ENCODE measurements at regions not wholly inside any gene's neighbourhood (a gene's known extent, or its start where the extent isn't known, plus 50 kb on each side); places are given as distances from the start of the nearest gene placed in this dataset.
"Not testable (repeated sequence)": the region's sequence is repeated elsewhere in the genome, so short reads cannot be mapped to it uniquely, and the experiment has no call there.

DNA sequence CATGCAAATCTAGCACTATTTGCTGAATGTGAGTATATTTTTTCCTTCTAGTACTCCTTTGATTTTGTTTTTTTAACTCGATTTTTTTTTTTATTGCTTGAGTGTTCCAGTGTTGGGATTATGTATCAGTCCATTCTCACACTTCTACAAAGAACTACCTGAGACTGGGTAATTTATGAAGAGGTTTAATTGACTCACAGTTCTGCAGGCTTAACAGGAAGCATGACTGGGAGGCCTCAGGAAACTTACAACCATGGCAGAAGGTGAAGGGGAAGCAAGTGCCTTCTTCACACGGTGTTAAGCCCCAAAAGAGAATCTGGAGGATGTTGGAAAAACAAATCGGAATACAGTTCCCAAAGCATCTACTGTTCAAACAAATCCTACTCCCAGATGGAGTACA lies 69.1 kb downstream of the ZNF518B start:
- H3K4me3 Mint-ChIP-seq; H3K4me3 ChIP-seq (ENCODE audit: low read length); H3K27ac Mint-ChIP-seq; H3K9me3 ChIP-seq (ENCODE audit: low read length); H3K27me3 Mint-ChIP-seq; H3K36me3 ChIP-seq (ENCODE audit: insufficient read depth, low read length); H3K4me1 ChIP-seq (ENCODE audit: insufficient read depth, low read length); H3K27ac ChIP-seq (ENCODE audit: low read depth, low read length); H3K4me1 Mint-ChIP-seq; CTCF ChIA-PET; DNase-seq; H3K36me3 Mint-ChIP-seq; H3K27me3 ChIP-seq (ENCODE audit: insufficient read depth, low read length, poor library complexity, severe bottlenecking); POLR2A ChIA-PET: not testable (repeated sequence)
- peaks cover 1 to 25% (median 4%) of the 10 kb centered on the region in 5 donors for H3K9me3 Mint-ChIP-seq

GRCh38 chr4:10385994-10386394 lies 71.2 kb downstream of the ZNF518B start:
- no peak overlapping the region for H3K27ac ChIP-seq (ENCODE audit: low read depth, low read length)
- H3K4me1 ChIP-seq (ENCODE audit: insufficient read depth, low read length), result no peaks in the 10 kb centered on the region
- DNase-seq, result no peak
- Mint-ChIP-seq H3K27me3 (peaks cover 0 to 1% of the 10 kb centered on the region in 2 donors), H3K9me3 (peaks cover 0 to 11% (median 3%) of the 10 kb centered on the region in 5 donors), H3K27ac (peak overlapping the region in 1 of 8 donors; percentile 63), H3K36me3 (no peaks in the 10 kb centered on the region), H3K4me3 (no peak overlapping the region), H3K4me1 (no peaks in the 10 kb centered on the region)
- POLR2A ChIA-PET, result no interaction called here
- H3K27me3 ChIP-seq (ENCODE audit: insufficient read depth, low read length, poor library complexity, severe bottlenecking), result no peaks in the 10 kb centered on the region
- no peaks in the 10 kb centered on the region for H3K36me3 ChIP-seq (ENCODE audit: insufficient read depth, low read length)
- CTCF ChIA-PET, result interaction anchor here (1.5 kb wide), 1 partner anchor 11 kb away, joined by 3 read pairs; no protein-coding TSS in a partner anchor
- H3K4me3 ChIP-seq (ENCODE audit: low read length), result no peak overlapping the region
- no peaks in the 10 kb centered on the region for H3K9me3 ChIP-seq (ENCODE audit: low read length)

DNA sequence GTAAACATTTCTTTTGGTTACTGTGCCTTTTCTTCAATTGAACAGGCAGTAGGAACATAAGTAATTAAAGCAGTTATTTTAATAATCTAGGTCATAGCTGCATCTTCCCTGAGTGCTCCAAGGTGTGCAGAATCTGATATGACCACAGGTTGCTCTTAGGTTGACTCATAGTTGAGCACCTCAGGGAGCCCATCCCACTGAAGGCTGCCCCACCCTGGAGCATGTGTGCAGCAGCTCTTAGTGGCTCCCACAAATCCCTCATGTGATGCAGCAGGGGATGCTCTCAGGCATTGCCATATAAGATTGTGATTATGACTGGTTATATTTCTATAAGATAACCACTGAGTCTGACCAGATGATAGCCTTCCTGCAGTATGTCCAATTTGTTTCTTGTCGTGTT lies 72.3 kb downstream of the ZNF518B start:
- no peak overlapping the region for H3K27ac Mint-ChIP-seq
- H3K4me1 Mint-ChIP-seq, result no peaks in the 10 kb centered on the region
- H3K9me3 ChIP-seq (ENCODE audit: low read length), result no peaks in the 10 kb centered on the region
- no peaks in the 10 kb centered on the region for H3K36me3 Mint-ChIP-seq
- H3K4me1 ChIP-seq (ENCODE audit: insufficient read depth, low read length), result no peaks in the 10 kb centered on the region
- H3K4me3 Mint-ChIP-seq, result no peak overlapping the region
- POLR2A ChIA-PET, result no interaction called here
- no peak overlapping the region for H3K4me3 ChIP-seq (ENCODE audit: low read length)
- H3K9me3 Mint-ChIP-seq, result peaks cover 0 to 3% (median 3%) of the 10 kb centered on the region in 5 donors
- H3K36me3 ChIP-seq (ENCODE audit: insufficient read depth, low read length), result no peaks in the 10 kb centered on the region
- no peak overlapping the region for H3K27ac ChIP-seq (ENCODE audit: low read depth, low read length)
- no peaks in the 10 kb centered on the region for H3K27me3 ChIP-seq (ENCODE audit: insufficient read depth, low read length, poor library complexity, severe bottlenecking)
- H3K27me3 Mint-ChIP-seq, result no peaks in the 10 kb centered on the region
- CTCF ChIA-PET, result interaction anchor here (1.5 kb wide), 1 partner anchor 12 kb away, joined by 3 read pairs; no protein-coding TSS in a partner anchor
- no peak for DNase-seq

DNA sequence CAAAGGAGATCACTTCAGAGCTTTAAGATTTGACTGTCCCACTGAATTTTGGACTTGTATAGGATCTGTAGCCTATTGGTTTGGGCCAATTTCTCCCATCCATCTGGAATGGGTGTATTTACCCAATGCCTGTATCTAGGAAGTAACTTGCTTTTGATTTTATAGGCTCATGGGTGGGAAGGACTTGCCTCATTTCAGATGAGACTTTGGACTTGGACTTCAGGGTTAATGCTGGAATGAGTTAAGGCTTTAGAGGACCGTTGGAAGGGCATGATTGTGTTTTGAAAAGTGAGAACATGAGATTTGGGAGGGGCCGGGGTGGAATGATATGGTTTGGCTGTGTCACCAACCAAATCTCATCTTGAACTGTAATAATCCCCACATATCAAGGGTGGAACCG lies 73.8 kb downstream of the ZNF518B start:
- H3K4me1 Mint-ChIP-seq, result no peaks in the 10 kb centered on the region
- Histone ChIP-seq H3K9me3 (ENCODE audit: low read length) (no peaks in the 10 kb centered on the region), H3K4me3 (ENCODE audit: low read length) (no peak overlapping the region), H3K27me3 (ENCODE audit: insufficient read depth, low read length, poor library complexity, severe bottlenecking) (no peaks in the 10 kb centered on the region), H3K36me3 (ENCODE audit: insufficient read depth, low read length) (no peaks in the 10 kb centered on the region), H3K4me1 (ENCODE audit: insufficient read depth, low read length) (no peaks in the 10 kb centered on the region), H3K27ac (ENCODE audit: low read depth, low read length) (no peak overlapping the region)
- no peaks in the 10 kb centered on the region for H3K36me3 Mint-ChIP-seq
- H3K27ac Mint-ChIP-seq, result no peak overlapping the region
- ChIA-PET CTCF (no interaction called here), POLR2A (no interaction called here)
- H3K27me3 Mint-ChIP-seq, result peaks cover 0 to 1% of the 10 kb centered on the region in 2 donors
- no peak overlapping the region for H3K4me3 Mint-ChIP-seq
- DNase-seq, result no peak
- peaks cover 0 to 3% (median 2%) of the 10 kb centered on the region in 5 donors for H3K9me3 Mint-ChIP-seq

GRCh38 chr4:10382171-10382570 lies 75.1 kb downstream of the ZNF518B start:
- CTCF ChIA-PET, H3K27me3 Mint-ChIP-seq: not testable (repeated sequence)

DNA sequence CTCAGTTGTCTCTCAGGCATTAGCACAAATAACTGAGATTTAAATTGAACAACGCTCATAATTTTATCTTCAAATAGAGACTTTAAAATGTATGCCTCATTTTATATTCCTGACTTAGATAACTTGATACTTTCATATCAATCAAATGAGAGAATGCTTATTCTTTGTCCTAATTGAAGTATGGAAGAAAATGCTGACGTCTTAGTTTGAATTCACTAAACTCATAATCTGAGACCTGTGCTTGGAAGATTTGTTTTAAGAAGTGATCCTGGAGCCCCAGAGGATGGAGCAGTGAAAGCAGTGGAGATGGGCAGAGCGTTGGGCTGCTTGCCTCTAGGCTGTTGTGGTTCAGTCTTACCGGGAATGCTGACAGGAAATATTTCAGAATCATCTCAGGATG lies 76.1 kb downstream of the ZNF518B start:
- CTCF ChIA-PET, result no interaction called here

More at GRCh38 chr4:10382171-10382570, 75.1 kb downstream of the ZNF518B start:
- H3K27ac Mint-ChIP-seq; H3K27ac ChIP-seq (ENCODE audit: low read depth, low read length); H3K36me3 ChIP-seq (ENCODE audit: insufficient read depth, low read length); POLR2A ChIA-PET; H3K4me1 ChIP-seq (ENCODE audit: insufficient read depth, low read length); H3K36me3 Mint-ChIP-seq; H3K9me3 ChIP-seq (ENCODE audit: low read length); H3K4me1 Mint-ChIP-seq; H3K9me3 Mint-ChIP-seq; DNase-seq; H3K4me3 Mint-ChIP-seq; H3K4me3 ChIP-seq (ENCODE audit: low read length); H3K27me3 ChIP-seq (ENCODE audit: insufficient read depth, low read length, poor library complexity, severe bottlenecking): not testable (repeated sequence)

GRCh38 chr4:10380735-10381134 lies 76.5 kb downstream of the ZNF518B start:
- H3K36me3 ChIP-seq (ENCODE audit: insufficient read depth, low read length), result no peaks in the 10 kb centered on the region
- no peak for DNase-seq
- H3K27ac ChIP-seq (ENCODE audit: low read depth, low read length), result no peak overlapping the region
- CTCF ChIA-PET, result no interaction called here
- no peaks in the 10 kb centered on the region for H3K4me1 ChIP-seq (ENCODE audit: insufficient read depth, low read length)
- POLR2A ChIA-PET, result no interaction called here
- no peak overlapping the region for H3K27ac Mint-ChIP-seq
- no peak overlapping the region for H3K4me3 ChIP-seq (ENCODE audit: low read length)
- peaks cover 4 to 8% of the 10 kb centered on the region in 2 donors for H3K27me3 Mint-ChIP-seq
- H3K4me1 Mint-ChIP-seq, result no peaks in the 10 kb centered on the region
- no peaks in the 10 kb centered on the region for H3K9me3 ChIP-seq (ENCODE audit: low read length)
- no peaks in the 10 kb centered on the region for H3K36me3 Mint-ChIP-seq
- no peak overlapping the region for H3K4me3 Mint-ChIP-seq
- H3K27me3 ChIP-seq (ENCODE audit: insufficient read depth, low read length, poor library complexity, severe bottlenecking), result no peaks in the 10 kb centered on the region
- H3K9me3 Mint-ChIP-seq, result peaks cover 0 to 3% (median 0%) of the 10 kb centered on the region in 5 donors

More for the DNA sequence above, 76.1 kb downstream of the ZNF518B start:
- Histone ChIP-seq H3K27ac (ENCODE audit: low read depth, low read length) (no peak overlapping the region), H3K4me1 (ENCODE audit: insufficient read depth, low read length) (no peaks in the 10 kb centered on the region), H3K27me3 (ENCODE audit: insufficient read depth, low read length, poor library complexity, severe bottlenecking) (no peaks in the 10 kb centered on the region), H3K9me3 (ENCODE audit: low read length) (no peaks in the 10 kb centered on the region), H3K36me3 (ENCODE audit: insufficient read depth, low read length) (no peaks in the 10 kb centered on the region), H3K4me3 (ENCODE audit: low read length) (no peak overlapping the region)
- Mint-ChIP-seq H3K4me3 (no peak overlapping the region), H3K27ac (no peak overlapping the region), H3K4me1 (no peaks in the 10 kb centered on the region), H3K27me3 (peaks cover 4 to 5% of the 10 kb centered on the region in 2 donors), H3K9me3 (peaks cover 0 to 3% (median 0%) of the 10 kb centered on the region in 5 donors), H3K36me3 (no peaks in the 10 kb centered on the region)
- no peak for DNase-seq
- POLR2A ChIA-PET, result no interaction called here

DNA sequence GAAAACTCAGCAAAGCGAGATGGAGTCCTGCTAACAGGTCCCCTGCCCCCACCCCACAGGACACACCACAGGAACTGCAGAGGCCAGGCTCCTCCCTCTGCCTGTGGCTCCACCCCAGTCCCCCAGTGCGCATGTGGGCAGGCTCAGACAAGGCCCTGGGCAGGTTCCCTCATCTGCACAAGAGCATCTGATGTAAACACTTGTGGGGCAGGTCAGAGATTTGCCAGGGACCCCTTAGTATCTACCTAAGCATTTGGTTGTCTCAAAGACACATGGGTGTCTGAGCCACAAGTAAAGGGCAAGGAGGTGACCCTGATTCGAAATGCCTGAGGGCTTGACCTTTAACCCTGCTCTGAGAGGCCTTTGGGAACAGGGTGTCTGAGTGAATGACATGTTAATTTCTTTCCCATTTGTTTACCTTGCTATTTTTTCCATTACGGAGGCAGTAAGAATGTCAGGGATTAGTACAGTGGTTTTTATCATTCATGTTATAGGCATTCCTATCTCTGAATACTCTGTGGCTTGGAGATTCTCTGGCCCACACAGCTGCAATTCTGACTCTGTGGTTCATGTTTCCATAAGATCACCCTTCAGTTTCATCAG lies 85.3 kb downstream of the ZNF518B start:
- H3K9me3 ChIP-seq (ENCODE audit: low read length), result no peaks in the 10 kb centered on the region
- H3K27me3 ChIP-seq (ENCODE audit: insufficient read depth, low read length, poor library complexity, severe bottlenecking), result no peaks in the 10 kb centered on the region
- no peaks in the 10 kb centered on the region for H3K36me3 ChIP-seq (ENCODE audit: insufficient read depth, low read length)
- H3K36me3 Mint-ChIP-seq, result no peaks in the 10 kb centered on the region
- H3K27ac Mint-ChIP-seq, result no peak overlapping the region
- H3K4me3 Mint-ChIP-seq, result no peak overlapping the region
- H3K4me1 ChIP-seq (ENCODE audit: insufficient read depth, low read length), result no peaks in the 10 kb centered on the region
- peaks cover 0 to 9% of the 10 kb centered on the region in 2 donors for H3K27me3 Mint-ChIP-seq
- POLR2A ChIA-PET, result no interaction called here
- no peak overlapping the region for H3K4me3 ChIP-seq (ENCODE audit: low read length)
- no peak overlapping the region for H3K27ac ChIP-seq (ENCODE audit: low read depth, low read length)
- H3K9me3 Mint-ChIP-seq, result peaks cover 0 to 13% (median 0%) of the 10 kb centered on the region in 5 donors
- CTCF ChIA-PET, result no interaction called here
- no peaks in the 10 kb centered on the region for H3K4me1 Mint-ChIP-seq
- DNase-seq, result no peak
